ENCODE measurements at regions not wholly inside any gene's neighbourhood (a gene's known extent, or its start where the extent isn't known, plus 50 kb on each side); places are given as distances from the start of the nearest gene placed in this dataset.
"Not testable (repeated sequence)": the region's sequence is repeated elsewhere in the genome, so short reads cannot be mapped to it uniquely, and the experiment has no call there.

- no peak for DNase-seq (ENCODE audit: low spot score)
These were observed 54.4 kb upstream of the CPHXL start for GRCh38 chr16:75780669-75781068.

GRCh38 chr16:75781683-75782343 lies 55.5 kb upstream of the CPHXL start:
- no peak for DNase-seq (ENCODE audit: low spot score)

- DNase-seq (ENCODE audit: low spot score): no peak
These were observed 61.1 kb upstream of the CPHXL start for GRCh38 chr16:75787440-75787839.

GRCh38 chr16:75789237-75789636 lies 62.9 kb upstream of the CPHXL start:
- DNase-seq (ENCODE audit: low spot score): peak; percentile 56

- no peak for DNase-seq (ENCODE audit: low spot score)
These were observed 66.6 kb upstream of the CPHXL start for GRCh38 chr16:75792771-75793492.

GRCh38 chr16:75793641-75794040 lies 67.4 kb upstream of the CPHXL start:
- DNase-seq (ENCODE audit: low spot score): no peak

GRCh38 chr16:75794426-75794825 lies 68.1 kb upstream of the CPHXL start:
- no peak for DNase-seq (ENCODE audit: low spot score)

GRCh38 chr16:75798714-75799113 lies 72.4 kb upstream of the CPHXL start:
- no peak for DNase-seq (ENCODE audit: low spot score)

GRCh38 chr16:75801307-75801706 lies 75.0 kb upstream of the CPHXL start:
- DNase-seq (ENCODE audit: low spot score): no peak

GRCh38 chr16:75803753-75804152 lies 77.5 kb upstream of the CPHXL start:
- DNase-seq (ENCODE audit: low spot score): no peak

- no peak for DNase-seq (ENCODE audit: low spot score)
These were observed 78.1 kb upstream of the CPHXL start for GRCh38 chr16:75804368-75804767.

GRCh38 chr16:75805946-75806345 lies 79.7 kb upstream of the CPHXL start:
- no peak for DNase-seq (ENCODE audit: low spot score)

GRCh38 chr16:75806487-75806886 lies 80.2 kb upstream of the CPHXL start:
- no peak for DNase-seq (ENCODE audit: low spot score)

- no peak for DNase-seq (ENCODE audit: low spot score)
These were observed 84.1 kb upstream of the CPHXL start for GRCh38 chr16:75810342-75810741.

GRCh38 chr16:75811020-75811634 lies 84.8 kb upstream of the CPHXL start:
- no peak for DNase-seq (ENCODE audit: low spot score)

GRCh38 chr16:75818491-75818890 lies 92.2 kb upstream of the CPHXL start:
- DNase-seq (ENCODE audit: low spot score): no peak

GRCh38 chr16:75820672-75821071 lies 94.4 kb upstream of the CPHXL start:
- DNase-seq (ENCODE audit: low spot score): peak; percentile 38

- no peak for DNase-seq (ENCODE audit: low spot score)
These were observed 94.8 kb upstream of the CPHXL start for GRCh38 chr16:75821117-75821516.

GRCh38 chr16:75825750-75826149 lies 99.5 kb upstream of the CPHXL start:
- DNase-seq (ENCODE audit: low spot score): not testable (repeated sequence)

- not testable (repeated sequence) for DNase-seq (ENCODE audit: low spot score)
These were observed 101.2 kb upstream of the CPHXL start for GRCh38 chr16:75827372-75828038.

- DNase-seq (ENCODE audit: low spot score): not testable (repeated sequence)
These were observed 107.1 kb upstream of the CPHXL start for GRCh38 chr16:75833385-75833784.

GRCh38 chr16:75836347-75837010 lies 110.2 kb upstream of the CPHXL start:
- no peak for DNase-seq (ENCODE audit: low spot score)

Measured in A172 (cell line).